HG03457 (cell line): ENCODE measurements at regions not wholly inside any gene's neighbourhood (a gene's known extent, or its start where the extent isn't known, plus 50 kb on each side); places are given as distances from the start of the nearest gene placed in this dataset.
"Not testable (repeated sequence)": the region's sequence is repeated elsewhere in the genome, so short reads cannot be mapped to it uniquely, and the experiment has no call there.

Experiments
- ATAC-seq: cut with Tn5 transposase; IDR thresholded peaks from one replicate; pipeline ENCODE4 v1.9.1; 2021; ENCODE audit warnings: moderate number of reproducible peaks; ENCODE audit not compliant: unreplicated experiment

GRCh38 chr1:81547261-81547911 lies 253.3 kb upstream of the ADGRL2 start:
- no peak for ATAC-seq

- ATAC-seq, result no peak
Observed at GRCh38 chr1:81545734-81546133, 255.0 kb upstream of the ADGRL2 start.

GRCh38 chr1:81543764-81544163 lies 257.0 kb upstream of the ADGRL2 start:
- no peak for ATAC-seq

GRCh38 chr1:81542196-81542595 lies 258.5 kb upstream of the ADGRL2 start:
- ATAC-seq, result no peak

GRCh38 chr1:81540216-81540615 lies 260.5 kb upstream of the ADGRL2 start:
- ATAC-seq, result no peak

GRCh38 chr1:81529014-81529413 lies 271.7 kb upstream of the ADGRL2 start:
- no peak for ATAC-seq

GRCh38 chr1:81525085-81525484 lies 275.6 kb upstream of the ADGRL2 start:
- ATAC-seq, result no peak

- ATAC-seq, result no peak
Observed at GRCh38 chr1:81519987-81520386, 280.7 kb upstream of the ADGRL2 start.

GRCh38 chr1:81517987-81518386 lies 282.7 kb upstream of the ADGRL2 start:
- ATAC-seq, result no peak

- ATAC-seq, result no peak
Observed at GRCh38 chr1:81513796-81514354, 286.9 kb upstream of the ADGRL2 start.

- no peak for ATAC-seq
Observed at GRCh38 chr1:81512252-81513003, 288.3 kb upstream of the ADGRL2 start.

GRCh38 chr1:81511281-81511680 lies 289.5 kb upstream of the ADGRL2 start:
- no peak for ATAC-seq

- no peak for ATAC-seq
Observed at GRCh38 chr1:81510701-81511100, 290.0 kb upstream of the ADGRL2 start.

GRCh38 chr1:81509594-81509993 lies 291.1 kb upstream of the ADGRL2 start:
- ATAC-seq, result no peak

GRCh38 chr1:81506699-81507098 lies 294.0 kb upstream of the ADGRL2 start:
- no peak for ATAC-seq

GRCh38 chr1:81505831-81506230 lies 294.9 kb upstream of the ADGRL2 start:
- ATAC-seq, result no peak

- ATAC-seq, result not testable (repeated sequence)
Observed at GRCh38 chr1:81504820-81505219, 295.9 kb upstream of the ADGRL2 start.

GRCh38 chr1:81502705-81503104 lies 298.0 kb upstream of the ADGRL2 start:
- not testable (repeated sequence) for ATAC-seq

GRCh38 chr1:81501485-81501884 lies 299.2 kb upstream of the ADGRL2 start:
- not testable (repeated sequence) for ATAC-seq

- ATAC-seq, result no peak
Observed at GRCh38 chr1:81499487-81499886, 301.2 kb upstream of the ADGRL2 start.

GRCh38 chr1:81498471-81499462 lies 302.0 kb upstream of the ADGRL2 start:
- ATAC-seq, result no peak
